Hepatocyte (in vitro differentiated cells): ENCODE measurements at regions not wholly inside any gene's neighbourhood (a gene's known extent, or its start where the extent isn't known, plus 50 kb on each side); places are given as distances from the start of the nearest gene placed in this dataset.

ENCODE experiments used
- CTCF ChIP-seq: fragments of 200-600 bp; sonication (generic); IDR thresholded peaks from 2 replicates; pipeline ENCODE4 v1.5.1; 2016; ENCODE audit warnings: antibody characterized with exemption, mild to moderate bottlenecking; ENCODE audit not compliant: poor library complexity
- EZH2 ChIP-seq: fragments of 200-600 bp; sonication (generic); IDR thresholded peaks from 2 replicates; pipeline ENCODE4 v1.6.1; 2016; ENCODE audit warnings: antibody characterized with exemption, mild to moderate bottlenecking, borderline replicate concordance

- no peak for TF ChIP-seq CTCF
- TF ChIP-seq EZH2: no peak
Observed at GRCh38 chr19:5403968-5404640, 51.1 kb upstream of the ZNRF4 start.
